Transverse colon (tissue), 4 donors: ENCODE measurements at regions not wholly inside any gene's neighbourhood (a gene's known extent, or its start where the extent isn't known, plus 50 kb on each side); places are given as distances from the start of the nearest gene placed in this dataset.

ENCODE experiments used
- DNase-seq: peaks from one replicate; pipeline ENCODE4 v3.0.0-alpha.2; 2019
- H3K27ac ChIP-seq, 4 donors: fragments of 200-600 bp; sonication (generic); 2 replicates each; pipeline ENCODE4 v1.5.1; 2016 to 2018; ENCODE audit warnings: inconsistent platforms in 4 of 4
- H3K27me3 ChIP-seq: fragments of 200-600 bp; sonication (generic); 2 replicates; pipeline ENCODE4 v1.5.1; 2017; ENCODE audit warnings: inconsistent platforms
- H3K36me3 ChIP-seq, 4 donors: fragments of 200-600 bp; sonication (generic); 2 replicates each; pipeline ENCODE4 v1.5.1; 2017 to 2019; ENCODE audit warnings: inconsistent platforms in 4 of 4
- H3K4me1 ChIP-seq, 4 donors: fragments of 200-600 bp; sonication (generic); 2 replicates each; pipeline ENCODE4 v1.5.1; 2017 to 2020; ENCODE audit warnings: inconsistent platforms in 4 of 4
- H3K4me3 ChIP-seq, 4 donors: fragments of 200-600 bp; sonication (generic); 1 replicate in 1 of 4; 2 replicates in 3 of 4; pipeline versions ENCODE4 v1.5.1 to v1.6.1; 2017 to 2019; ENCODE audit warnings: inconsistent platforms in 4 of 4
- H3K9me3 ChIP-seq, 2 donors: fragments of 200-600 bp; sonication (generic); 2 replicates each; pipeline ENCODE4 v1.5.1; 2017 to 2019; ENCODE audit warnings: inconsistent platforms in 2 of 2
- EP300 ChIP-seq: sonication (generic); formaldehyde crosslinking; IDR thresholded peaks from one replicate; pipeline ENCODE4 v1.6.1; 2017; ENCODE audit warnings: antibody characterized with exemption, low read depth
- POLR2A ChIP-seq: fragments of 450-650 bp; IDR thresholded peaks from one replicate; pipeline ENCODE4 v1.6.1; 2016; ENCODE audit warnings: antibody characterized with exemption, mild to moderate bottlenecking, moderate library complexity
- POLR2AphosphoS5 ChIP-seq, 3 donors: sonication (generic); formaldehyde crosslinking; IDR thresholded peaks; one replicate each; pipeline ENCODE4 v1.6.1; 2016; ENCODE audit warnings: antibody characterized with exemption in 3 of 3
- WGBS, 2 donors: methylation state at CpG; one replicate each; pipeline ENCODE4 v1.1.5; 2018; ENCODE audit warnings: low coverage in 1 of 2; 5-methylcytosine and 5-hydroxymethylcytosine counted together
- in situ Hi-C, 4 donors: fragments of 200-750 bp; cut with MboI; loops; one replicate each; pipeline versions ENCODE4 v1.15.0 to v1.15.1; 2017; ENCODE audit warnings: low sequenced_read_pairs in 3 of 4, low pct_ligation_motif_present in 1 of 4, low pct_unique_long_range_greater_than_20kb in 1 of 4
- intact Hi-C: fragments of 100-400 bp; cut with DNase I; formaldehyde crosslinking; loops from one replicate; pipeline ENCODE4 v1.15.1; 2023; ENCODE audit warnings: low total_unique reads
- TF ChIP-seq, protein P1 (sequence below), 5 experiments: fragments of 200-600 bp in 3 of 5; fragments of 450-650 bp in 2 of 5; sonication (generic) in 3 of 5; IDR thresholded peaks; 1 replicate in 2 of 5; 2 replicates in 3 of 5; pipeline ENCODE4 v1.5.1; 2016 to 2017; ENCODE audit warnings: antibody characterized with exemption in 5 of 5, inconsistent platforms in 3 of 5, mild to moderate bottlenecking in 2 of 5, moderate library complexity in 1 of 5

DNA sequence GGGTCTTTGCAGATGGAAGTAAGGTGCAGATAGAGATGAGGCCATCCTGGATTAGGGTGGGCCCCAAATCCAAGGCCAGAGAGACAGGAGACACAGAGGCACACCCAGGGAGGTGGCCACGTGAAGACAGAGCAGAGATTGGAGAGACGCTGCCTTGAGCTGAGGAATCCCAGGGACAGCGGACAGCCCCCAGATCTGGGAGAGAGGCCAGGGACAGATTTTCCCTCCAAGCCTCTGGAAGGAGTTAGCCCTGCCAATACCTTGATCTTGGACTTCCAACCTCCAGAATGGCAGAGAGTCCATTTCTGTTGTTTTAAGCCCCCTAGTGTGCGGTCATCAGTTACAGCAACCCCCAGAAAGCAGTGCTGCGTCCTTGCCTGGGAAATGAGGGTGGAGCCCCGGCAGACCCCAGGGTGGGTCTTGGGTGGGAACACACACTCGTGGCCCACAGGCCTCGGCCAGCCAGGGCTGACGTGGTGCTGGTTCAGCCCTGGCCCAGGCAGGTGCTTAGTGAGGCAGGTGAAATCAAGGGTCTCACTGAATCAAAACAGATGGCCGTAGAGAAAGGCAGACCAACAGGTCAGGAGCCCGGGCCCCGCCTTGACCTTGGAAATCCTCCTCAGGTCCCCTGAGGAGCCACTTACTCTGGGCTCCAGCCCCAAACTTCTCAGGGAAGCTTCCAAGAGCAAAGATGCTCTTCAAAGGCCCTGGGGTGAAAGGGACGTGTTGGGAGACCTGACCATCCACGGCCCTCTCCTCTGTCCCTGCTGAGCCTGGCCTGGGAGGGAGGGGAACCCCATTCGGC is 169.3 kb downstream of the RBFOX3 start:
- in situ Hi-C loops = no loop called here
- Histone ChIP-seq H3K27ac (no peak overlapping the region), H3K36me3 (no peaks in the 10 kb centered on the region), H3K4me1 (no peaks in the 10 kb centered on the region), H3K4me3 (no peak overlapping the region), H3K27me3 (peaks cover 3% of the 10 kb centered on the region), H3K9me3 (no peaks in the 10 kb centered on the region)
- WGBS, 2 donors = 69 to 90% methylated on average over 2 to 15 of the region's 15 CpGs
- TF ChIP-seq POLR2A (no peak), POLR2AphosphoS5 (IDR thresholded peaks at IDR 0.05) (no peak)
- TF ChIP-seq, protein P1, sequence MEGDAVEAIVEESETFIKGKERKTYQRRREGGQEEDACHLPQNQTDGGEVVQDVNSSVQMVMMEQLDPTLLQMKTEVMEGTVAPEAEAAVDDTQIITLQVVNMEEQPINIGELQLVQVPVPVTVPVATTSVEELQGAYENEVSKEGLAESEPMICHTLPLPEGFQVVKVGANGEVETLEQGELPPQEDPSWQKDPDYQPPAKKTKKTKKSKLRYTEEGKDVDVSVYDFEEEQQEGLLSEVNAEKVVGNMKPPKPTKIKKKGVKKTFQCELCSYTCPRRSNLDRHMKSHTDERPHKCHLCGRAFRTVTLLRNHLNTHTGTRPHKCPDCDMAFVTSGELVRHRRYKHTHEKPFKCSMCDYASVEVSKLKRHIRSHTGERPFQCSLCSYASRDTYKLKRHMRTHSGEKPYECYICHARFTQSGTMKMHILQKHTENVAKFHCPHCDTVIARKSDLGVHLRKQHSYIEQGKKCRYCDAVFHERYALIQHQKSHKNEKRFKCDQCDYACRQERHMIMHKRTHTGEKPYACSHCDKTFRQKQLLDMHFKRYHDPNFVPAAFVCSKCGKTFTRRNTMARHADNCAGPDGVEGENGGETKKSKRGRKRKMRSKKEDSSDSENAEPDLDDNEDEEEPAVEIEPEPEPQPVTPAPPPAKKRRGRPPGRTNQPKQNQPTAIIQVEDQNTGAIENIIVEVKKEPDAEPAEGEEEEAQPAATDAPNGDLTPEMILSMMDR (IDR thresholded peaks at IDR 0.05) = no peak
- no peak for DNase-seq
- intact Hi-C loops = no loop called here

DNA sequence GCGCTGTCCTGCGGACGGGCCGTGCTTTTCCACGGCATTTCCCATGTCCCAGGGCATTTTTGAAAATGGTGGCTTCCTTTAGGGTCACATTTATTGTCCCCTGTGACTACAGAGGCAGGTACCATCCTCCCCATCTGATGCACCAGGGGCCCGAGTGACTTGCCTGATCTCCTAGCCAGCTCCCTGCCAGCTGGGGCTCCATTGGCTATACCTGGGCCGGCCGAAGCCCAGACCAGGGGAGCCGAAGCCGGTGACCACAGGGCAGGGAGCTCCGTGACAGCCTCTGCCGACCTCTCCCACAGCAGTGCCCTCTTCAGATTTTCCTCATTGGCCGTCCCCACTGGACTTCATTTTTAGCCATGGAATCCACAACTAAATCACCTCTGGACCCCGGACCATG is 170.6 kb downstream of the RBFOX3 start:
- WGBS, 2 donors = 69% methylated on average over 11 of the region's 14 CpGs; no CpG with 5 or more reads in 1 of the 2 donors
- no peak for DNase-seq
- H3K27me3 ChIP-seq = peaks cover 3% of the 10 kb centered on the region
- intact Hi-C loops = no loop called here
- no peaks in the 10 kb centered on the region for H3K9me3 ChIP-seq
- no peaks in the 10 kb centered on the region for H3K4me1 ChIP-seq
- H3K27ac ChIP-seq = no peak overlapping the region
- TF ChIP-seq POLR2AphosphoS5 (IDR thresholded peaks at IDR 0.05) (no peak), POLR2A (no peak), EP300 (no peak)
- TF ChIP-seq, protein P1 (IDR thresholded peaks at IDR 0.05) = no peak
- H3K36me3 ChIP-seq = no peaks in the 10 kb centered on the region
- in situ Hi-C loops = no loop called here
- H3K4me3 ChIP-seq = no peak overlapping the region

DNA sequence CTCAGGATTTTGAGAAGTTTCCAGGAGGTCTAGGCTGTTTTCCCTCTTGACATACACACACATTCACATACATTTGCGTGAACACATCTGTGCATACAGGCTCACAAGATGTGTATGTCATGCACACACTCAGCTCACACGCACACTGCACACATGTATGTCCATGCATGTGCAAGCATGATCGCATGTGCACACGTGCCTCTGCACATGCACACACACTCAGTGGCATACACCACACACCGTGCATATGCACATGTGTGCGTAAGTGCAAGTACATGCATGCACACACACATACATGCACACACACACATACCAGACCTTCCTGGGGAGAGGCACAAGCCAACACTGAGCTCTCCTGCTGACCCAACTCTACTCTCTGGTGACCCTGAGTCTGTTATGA is 171.4 kb downstream of the RBFOX3 start:
- in situ Hi-C loops = no loop called here
- H3K4me3 ChIP-seq = no peak overlapping the region
- no peaks in the 10 kb centered on the region for H3K9me3 ChIP-seq
- DNase-seq = no peak
- H3K4me1 ChIP-seq = no peaks in the 10 kb centered on the region
- intact Hi-C loops = no loop called here
- H3K27ac ChIP-seq = no peak overlapping the region
- no peaks in the 10 kb centered on the region for H3K36me3 ChIP-seq
- TF ChIP-seq POLR2AphosphoS5 (IDR thresholded peaks at IDR 0.05) (no peak), POLR2A (no peak), EP300 (no peak)
- TF ChIP-seq, protein P1 (IDR thresholded peaks at IDR 0.05) = no peak
- 97% methylated on average over 6 of the region's 6 CpGs; no CpG with 5 or more reads in 1 of the 2 donors for WGBS, 2 donors
- H3K27me3 ChIP-seq = peaks cover 7% of the 10 kb centered on the region

DNA sequence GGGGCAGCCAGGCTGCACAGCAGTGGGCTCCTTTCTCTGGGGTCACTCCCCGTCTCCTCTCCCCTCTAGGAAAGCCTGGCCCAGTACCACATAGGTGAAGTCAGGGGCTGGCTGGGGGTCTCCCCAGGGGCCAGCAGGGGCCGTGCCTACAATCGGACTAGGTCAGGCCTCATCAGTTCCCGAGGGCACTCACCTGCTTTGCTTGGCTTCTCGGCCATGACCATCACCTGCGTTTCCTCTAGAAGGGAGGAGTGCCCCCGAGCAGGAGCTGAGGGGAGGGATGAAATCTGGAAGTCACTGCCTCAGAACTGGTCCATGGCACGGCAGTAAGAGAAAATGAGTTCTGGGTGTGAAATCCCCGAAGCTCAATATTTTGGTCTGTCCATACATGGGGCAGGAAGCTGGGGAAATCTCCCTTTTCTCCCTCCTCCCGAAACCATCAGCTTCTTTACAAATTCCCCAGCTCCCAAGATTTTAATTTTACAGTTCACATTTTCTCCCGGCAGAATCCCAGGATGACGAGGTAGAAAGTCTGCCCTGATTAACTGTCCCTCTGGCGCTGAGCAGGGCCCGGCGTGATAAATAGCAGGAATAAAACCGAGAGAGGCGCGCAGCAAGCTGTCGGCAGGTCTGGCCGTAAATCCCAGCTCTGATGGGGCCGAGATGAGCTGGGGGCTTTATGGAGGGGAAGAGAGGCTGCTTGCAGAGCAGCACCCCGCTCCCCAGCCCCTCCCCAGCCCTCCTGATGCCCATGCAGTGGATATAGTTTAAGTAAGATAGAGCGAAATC is 172.1 kb downstream of the RBFOX3 start:
- TF ChIP-seq POLR2AphosphoS5 (IDR thresholded peaks at IDR 0.05) = no peak
- TF ChIP-seq, protein P1 (IDR thresholded peaks at IDR 0.05) = no peak
- no peak for TF ChIP-seq EP300
- TF ChIP-seq POLR2A = no peak
- 58 to 83% methylated on average over 1 to 23 of the region's 23 CpGs for WGBS, 2 donors
- no peaks in the 10 kb centered on the region for H3K4me1 ChIP-seq
- no peaks in the 10 kb centered on the region for H3K9me3 ChIP-seq
- H3K27me3 ChIP-seq = peaks cover 7% of the 10 kb centered on the region
- intact Hi-C loops = no loop called here
- H3K36me3 ChIP-seq = no peaks in the 10 kb centered on the region
- H3K27ac ChIP-seq = no peak overlapping the region
- H3K4me3 ChIP-seq = no peak overlapping the region
- in situ Hi-C loops = no loop called here
- DNase-seq = no peak
